Ishikawa (cell line): ENCODE measurements at regions not wholly inside any gene's neighbourhood (a gene's known extent, or its start where the extent isn't known, plus 50 kb on each side); places are given as distances from the start of the nearest gene placed in this dataset.
A peak's percentile ranks its signal among the peaks of the same experiment; 100 is the strongest.

ENCODE experiments used
- CEBPB ChIP-seq: IDR thresholded peaks from 2 replicates; pipeline ENCODE4 v1.6.1; 2012
- CREB1 ChIP-seq: IDR thresholded peaks from 2 replicates; pipeline ENCODE4 v1.6.1; 2012; ENCODE audit warnings: low read depth
- EGR1 ChIP-seq: IDR thresholded peaks from 2 replicates; pipeline ENCODE4 v1.6.1; 2012
- EP300 ChIP-seq: IDR thresholded peaks from 2 replicates; pipeline ENCODE4 v1.6.1; 2012; ENCODE audit warnings: borderline replicate concordance
- FOXM1 ChIP-seq: IDR thresholded peaks from 2 replicates; pipeline ENCODE4 v1.6.1; 2012; ENCODE audit warnings: low read depth, borderline replicate concordance
- MAX ChIP-seq: IDR thresholded peaks from 2 replicates; pipeline ENCODE4 v1.6.1; 2012
- NFIC ChIP-seq: IDR thresholded peaks from 2 replicates; pipeline ENCODE4 v1.6.1; 2012
- RAD21 ChIP-seq: IDR thresholded peaks from 2 replicates; pipeline ENCODE4 v1.6.1; 2012; ENCODE audit warnings: low read depth
- REST ChIP-seq: IDR thresholded peaks from 2 replicates; pipeline ENCODE4 v1.6.1; 2012; ENCODE audit warnings: low read depth, mild to moderate bottlenecking
- TAF1 ChIP-seq: IDR thresholded peaks from 2 replicates; pipeline ENCODE4 v1.6.1; 2012; ENCODE audit warnings: low read depth, mild to moderate bottlenecking
- TCF12 ChIP-seq: IDR thresholded peaks from 2 replicates; pipeline ENCODE4 v1.6.1; 2012; ENCODE audit warnings: low read depth
- TEAD4 ChIP-seq: IDR thresholded peaks from 2 replicates; pipeline ENCODE4 v1.6.1; 2012
- YY1 ChIP-seq: IDR thresholded peaks from 2 replicates; pipeline ENCODE4 v1.6.1; 2012; ENCODE audit warnings: low read depth
- ZBTB7A ChIP-seq: IDR thresholded peaks from 2 replicates; pipeline ENCODE4 v1.6.1; 2012; ENCODE audit warnings: low read depth
- TF ChIP-seq, protein P1 (sequence below): IDR thresholded peaks from 2 replicates; pipeline ENCODE4 v1.6.1; 2012

- no peak for TF ChIP-seq TEAD4
- TF ChIP-seq, protein P1, sequence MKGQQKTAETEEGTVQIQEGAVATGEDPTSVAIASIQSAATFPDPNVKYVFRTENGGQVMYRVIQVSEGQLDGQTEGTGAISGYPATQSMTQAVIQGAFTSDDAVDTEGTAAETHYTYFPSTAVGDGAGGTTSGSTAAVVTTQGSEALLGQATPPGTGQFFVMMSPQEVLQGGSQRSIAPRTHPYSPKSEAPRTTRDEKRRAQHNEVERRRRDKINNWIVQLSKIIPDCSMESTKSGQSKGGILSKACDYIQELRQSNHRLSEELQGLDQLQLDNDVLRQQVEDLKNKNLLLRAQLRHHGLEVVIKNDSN = no peak
- TF ChIP-seq CEBPB = no peak
- no peak for TF ChIP-seq RAD21
- no peak for TF ChIP-seq FOXM1
- TF ChIP-seq NFIC = no peak
- TF ChIP-seq CREB1 = no peak
- no peak for TF ChIP-seq REST
- TF ChIP-seq ZBTB7A = no peak
- TF ChIP-seq EGR1 = no peak
- no peak for TF ChIP-seq TAF1
- TF ChIP-seq MAX = no peak
These were observed 139.8 kb upstream of the SRRM4 start for GRCh38 chr12:118841588-118841987.

DNA sequence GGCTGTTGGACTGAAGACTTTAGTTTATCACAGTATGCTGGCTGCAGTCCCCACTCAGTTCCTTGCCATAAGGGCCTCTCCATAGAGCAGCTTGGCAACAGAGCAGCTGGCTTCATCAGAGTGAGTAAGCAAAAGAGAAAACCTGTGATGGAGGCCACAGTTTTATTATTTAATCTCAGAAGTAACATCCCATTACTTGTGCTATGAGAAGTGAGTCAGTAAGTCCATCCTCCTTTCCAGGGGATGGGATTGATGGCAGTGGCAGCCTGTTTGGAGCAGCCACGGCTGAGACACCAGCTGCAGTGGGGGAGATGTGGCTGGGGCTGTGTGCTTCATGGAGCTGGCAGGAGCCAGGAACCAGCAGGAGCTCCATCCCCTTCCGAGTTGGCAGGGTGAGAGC, 138.5 kb upstream of the SRRM4 start:
- no peak for TF ChIP-seq CREB1
- TF ChIP-seq NFIC = no peak
- no peak for TF ChIP-seq YY1
- TF ChIP-seq CEBPB = no peak
- TF ChIP-seq TAF1 = no peak
- TF ChIP-seq REST = no peak
- no peak for TF ChIP-seq EP300
- TF ChIP-seq, protein P1 = no peak
- no peak for TF ChIP-seq MAX
- TF ChIP-seq EGR1 = no peak

DNA sequence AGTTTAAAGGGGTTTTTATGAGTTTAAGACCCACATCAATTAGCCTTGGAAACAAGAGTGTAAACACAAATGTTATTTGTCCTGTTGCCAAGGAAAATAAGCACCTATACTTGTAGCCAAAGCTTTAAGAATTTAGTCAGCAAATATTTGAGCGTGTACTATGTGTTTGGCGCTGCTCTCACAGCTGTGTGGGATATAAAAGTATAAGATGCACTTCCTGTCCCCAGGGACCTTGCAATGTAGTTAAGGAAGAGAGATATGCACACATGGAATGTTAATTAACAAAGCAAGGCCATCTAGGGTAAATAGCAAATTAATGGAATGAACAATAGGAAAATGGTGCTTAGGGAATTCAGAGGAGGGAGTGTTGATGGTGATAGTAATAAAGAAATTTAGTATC, 134.9 kb upstream of the SRRM4 start:
- TF ChIP-seq RAD21 = no peak
- no peak for TF ChIP-seq EP300

DNA sequence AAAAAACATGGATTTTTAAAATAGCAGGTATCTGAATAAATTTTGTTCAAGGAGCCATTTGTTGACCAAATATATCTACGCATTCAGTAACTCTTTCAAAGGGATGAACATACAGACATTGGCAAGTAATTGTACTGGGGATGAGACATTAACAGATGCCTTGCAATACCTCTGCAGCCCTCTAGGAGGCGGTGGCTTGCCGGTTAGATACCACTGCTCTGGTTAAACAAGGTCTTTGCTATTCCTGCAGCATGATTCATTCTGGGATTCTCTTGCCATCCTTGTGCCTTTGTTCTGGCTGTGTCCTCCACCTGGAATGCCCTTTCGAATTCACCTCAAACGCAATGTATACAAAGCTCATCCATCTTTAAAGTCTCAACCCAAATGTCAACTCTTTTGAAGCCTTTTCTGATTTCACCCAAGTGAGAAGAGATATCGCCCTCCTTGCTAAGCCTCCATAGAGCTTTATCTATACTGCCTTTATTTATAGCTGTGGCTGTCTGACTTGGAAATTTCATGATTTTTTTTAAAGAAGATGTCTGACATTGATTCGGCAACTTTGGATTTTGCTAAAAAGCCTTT, 131.0 kb upstream of the SRRM4 start:
- TF ChIP-seq RAD21 = peak; percentile 51
- TF ChIP-seq, protein P1 = no peak

DNA sequence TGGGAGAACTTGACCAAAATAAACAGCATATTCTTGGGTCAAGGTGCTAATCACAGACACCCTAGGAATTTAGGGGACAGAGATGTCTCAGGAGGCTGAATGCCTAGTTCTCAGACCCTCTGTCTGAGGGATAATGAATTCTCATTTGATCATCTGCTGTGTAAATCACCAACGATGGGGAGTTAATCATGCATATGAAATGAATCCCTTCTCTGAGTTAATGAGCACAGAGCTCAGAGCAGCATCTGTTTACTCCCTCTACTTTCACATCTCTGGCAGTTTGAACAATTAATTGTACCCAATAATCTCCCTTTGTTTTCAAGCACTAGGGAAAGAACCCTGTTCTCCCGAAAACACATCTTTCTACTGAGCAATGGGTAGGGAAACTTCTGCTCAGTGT, 129.4 kb upstream of the SRRM4 start:
- no peak for TF ChIP-seq EP300
- no peak for TF ChIP-seq REST
- TF ChIP-seq TAF1 = no peak
- no peak for TF ChIP-seq CEBPB
- TF ChIP-seq TCF12 = no peak
- TF ChIP-seq FOXM1 = no peak
- no peak for TF ChIP-seq TEAD4
- no peak for TF ChIP-seq NFIC
- no peak for TF ChIP-seq CREB1
- TF ChIP-seq, protein P1 = no peak
- TF ChIP-seq ZBTB7A = no peak
- TF ChIP-seq YY1 = no peak
- no peak for TF ChIP-seq MAX
- no peak for TF ChIP-seq EGR1
